Right atrium auricular region (tissue), 2 donors: ENCODE measurements at regions not wholly inside any gene's neighbourhood (a gene's known extent, or its start where the extent isn't known, plus 50 kb on each side); places are given as distances from the start of the nearest gene placed in this dataset.
"Not testable (repeated sequence)": the region's sequence is repeated elsewhere in the genome, so short reads cannot be mapped to it uniquely, and the experiment has no call there.

Experiments used
- DNase-seq: peaks from one replicate; pipeline ENCODE4 v3.0.0-alpha.2; 2019; ENCODE audit warnings: low spot score
- H3K27ac ChIP-seq, 2 donors: fragments of 200-600 bp; sonication (generic); 1 replicate in 1 of 2; 2 replicates in 1 of 2; pipeline ENCODE4 v1.5.1; 2016 to 2019
- H3K27me3 ChIP-seq, 2 donors: fragments of 200-600 bp; sonication (generic); one replicate each; pipeline versions ENCODE4 v1.5.1 to v1.6.0; 2017 to 2019
- H3K36me3 ChIP-seq: fragments of 200-600 bp; sonication (generic); one replicate; pipeline ENCODE4 v1.5.1; 2016
- H3K4me1 ChIP-seq, 2 donors: fragments of 200-600 bp; sonication (generic); one replicate each; pipeline versions ENCODE4 v1.5.1 to v1.6.0; 2017 to 2019
- H3K4me3 ChIP-seq, 2 donors: fragments of 200-600 bp; sonication (generic); 1 replicate in 1 of 2; 2 replicates in 1 of 2; pipeline ENCODE4 v1.5.1; 2017 to 2019; ENCODE audit warnings: mild to moderate bottlenecking in 1 of 2, moderate library complexity in 1 of 2
- H3K9me3 ChIP-seq, 2 donors: fragments of 200-600 bp; sonication (generic); one replicate each; pipeline ENCODE4 v1.5.1; 2019
- CTCF ChIP-seq, 2 donors: fragments of 200-600 bp; sonication (generic); IDR thresholded peaks; one replicate each; pipeline ENCODE4 v1.5.1; 2019; ENCODE audit warnings: antibody characterized with exemption in 2 of 2

- Histone ChIP-seq H3K4me3 (no peak overlapping the region), H3K27ac (no peak overlapping the region), H3K27me3 (no peaks in the 10 kb centered on the region), H3K36me3 (no peaks in the 10 kb centered on the region), H3K9me3 (no peaks in the 10 kb centered on the region), H3K4me1 (no peaks in the 10 kb centered on the region)
- no peak for DNase-seq
- TF ChIP-seq CTCF (IDR thresholded peaks at IDR 0.05): no peak
Measured at GRCh38 chr1:100657876-100658715, 61.4 kb upstream of the VCAM1 start.

GRCh38 chr1:100658716-100659026 lies 60.9 kb upstream of the VCAM1 start:
- Histone ChIP-seq H3K36me3 (no peaks in the 10 kb centered on the region), H3K4me1 (no peaks in the 10 kb centered on the region), H3K27me3 (no peaks in the 10 kb centered on the region), H3K27ac (no peak overlapping the region), H3K9me3 (no peaks in the 10 kb centered on the region), H3K4me3 (no peak overlapping the region)
- no peak for TF ChIP-seq CTCF (IDR thresholded peaks at IDR 0.05)
- DNase-seq: no peak

- no peaks in the 10 kb centered on the region for H3K27me3 ChIP-seq
- no peaks in the 10 kb centered on the region for H3K9me3 ChIP-seq
- H3K36me3 ChIP-seq: no peaks in the 10 kb centered on the region
- TF ChIP-seq CTCF (IDR thresholded peaks at IDR 0.05): no peak
- no peak overlapping the region for H3K27ac ChIP-seq
- no peak overlapping the region for H3K4me3 ChIP-seq
- no peak for DNase-seq
- H3K4me1 ChIP-seq: no peaks in the 10 kb centered on the region
Measured at GRCh38 chr1:100661176-100661575, 58.4 kb upstream of the VCAM1 start.

GRCh38 chr1:100668494-100668893 lies 51.0 kb upstream of the VCAM1 start:
- H3K4me3 ChIP-seq, H3K9me3 ChIP-seq, H3K4me1 ChIP-seq, H3K27ac ChIP-seq, DNase-seq, H3K36me3 ChIP-seq, H3K27me3 ChIP-seq: not testable (repeated sequence)
